GM21528 (cell line): ENCODE measurements at regions not wholly inside any gene's neighbourhood (a gene's known extent, or its start where the extent isn't known, plus 50 kb on each side); places are given as distances from the start of the nearest gene placed in this dataset.

ENCODE experiments used
- ATAC-seq: cut with Tn5 transposase; IDR thresholded peaks from one replicate; pipeline ENCODE4 v1.9.1; 2021; ENCODE audit warnings: mild to moderate bottlenecking, moderate library complexity; ENCODE audit not compliant: unreplicated experiment, low FRiP score

- no peak for ATAC-seq
Observed at GRCh38 chr1:56359056-56359455, 220.3 kb downstream of the PLPP3 start.

- no peak for ATAC-seq
Observed at GRCh38 chr1:56357927-56358690, 221.3 kb downstream of the PLPP3 start.

- no peak for ATAC-seq
Observed at GRCh38 chr1:56356376-56356990, 222.9 kb downstream of the PLPP3 start.

DNA sequence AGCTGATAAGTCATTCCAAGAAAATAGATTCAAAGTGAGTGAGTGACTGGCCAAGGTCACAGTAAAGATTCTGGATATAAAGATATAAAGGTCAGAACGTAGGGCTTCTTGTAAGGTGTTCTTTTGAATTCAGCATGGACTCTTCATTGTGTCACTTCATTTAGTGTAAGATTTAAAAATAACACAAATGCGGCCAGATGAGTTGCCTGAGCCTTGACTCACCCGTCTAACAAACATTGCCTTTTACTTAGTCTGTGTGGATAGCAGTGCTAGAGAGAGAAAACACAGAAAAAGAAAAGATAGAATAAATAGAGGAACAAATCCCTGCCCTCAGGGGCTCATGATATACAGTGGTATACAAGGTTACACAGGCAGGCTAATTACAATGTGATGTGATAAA, 223.4 kb downstream of the PLPP3 start:
- no peak for ATAC-seq

- no peak for ATAC-seq
Observed at GRCh38 chr1:56355422-56355821, 223.9 kb downstream of the PLPP3 start.

DNA sequence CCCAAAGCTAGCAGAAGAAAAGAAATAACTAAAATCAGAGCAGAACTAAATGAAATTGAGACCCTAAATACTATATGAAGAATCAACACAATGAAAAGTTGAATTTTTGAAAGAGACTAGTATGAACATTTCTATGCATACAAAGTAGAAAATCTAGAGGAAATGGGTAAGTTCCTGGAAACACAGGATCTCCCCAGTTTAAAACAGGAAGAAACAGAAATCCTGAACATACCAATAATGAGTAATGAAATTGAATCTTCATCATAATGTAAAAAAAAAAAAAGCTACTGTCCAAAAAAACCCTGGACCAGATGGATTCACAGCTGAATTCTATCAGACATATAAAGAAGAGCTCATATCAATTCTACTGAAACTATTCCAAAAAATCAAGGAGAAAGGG, 233.5 kb downstream of the PLPP3 start:
- no peak for ATAC-seq

- ATAC-seq: no peak
Observed at GRCh38 chr1:56340977-56341376, 238.4 kb downstream of the PLPP3 start.

DNA sequence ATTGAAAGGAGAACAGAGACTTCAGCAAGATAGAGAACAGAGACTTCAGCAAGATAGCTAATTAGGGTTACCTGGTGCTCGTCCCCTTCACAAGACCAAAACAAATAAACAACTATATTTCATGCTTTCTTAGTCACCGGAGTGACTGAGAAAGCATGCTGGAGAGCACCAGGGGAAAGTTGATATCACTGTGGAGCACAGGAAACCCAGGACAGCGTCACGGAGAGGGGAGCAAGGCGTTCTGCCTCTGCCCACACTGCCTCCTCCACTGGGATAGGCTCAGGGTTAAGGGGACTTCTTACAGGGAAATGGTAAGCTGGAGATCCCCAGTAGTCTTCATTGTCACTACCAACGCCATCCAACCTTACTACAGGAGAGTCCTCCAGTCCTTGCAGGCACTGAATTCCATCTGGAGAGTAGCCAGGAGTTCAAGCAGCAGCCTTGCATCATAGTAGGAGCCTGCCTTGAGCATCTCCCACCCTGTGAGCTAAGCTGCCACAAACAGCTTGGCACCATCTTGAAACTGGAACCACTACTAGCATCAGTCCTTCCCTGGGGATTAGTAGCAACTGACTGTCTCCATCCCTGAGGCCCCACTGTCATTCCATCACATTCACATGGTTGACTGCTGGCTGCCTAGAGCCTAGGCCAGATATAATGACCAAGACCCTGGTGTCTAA, 239.4 kb downstream of the PLPP3 start:
- ATAC-seq: no peak

DNA sequence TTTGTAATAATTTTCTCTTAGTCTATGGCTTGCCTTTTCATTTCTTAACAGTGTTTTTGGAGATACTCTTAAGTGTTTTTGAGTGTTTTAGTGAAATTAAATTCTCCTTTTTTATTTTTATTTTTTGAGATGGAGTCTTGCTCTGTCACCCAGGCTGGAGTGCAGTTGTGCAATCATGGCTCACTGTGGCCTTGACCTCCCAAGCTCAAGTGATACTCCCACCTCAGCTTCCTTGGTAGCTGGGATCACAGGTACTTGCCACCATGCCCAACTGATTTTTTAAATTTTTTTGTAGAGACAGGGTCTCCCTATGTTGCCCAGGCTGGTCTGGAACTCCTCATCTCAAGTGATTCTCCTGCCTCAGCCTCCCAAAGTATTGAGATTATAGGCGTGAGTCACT, 240.3 kb downstream of the PLPP3 start:
- ATAC-seq: no peak

DNA sequence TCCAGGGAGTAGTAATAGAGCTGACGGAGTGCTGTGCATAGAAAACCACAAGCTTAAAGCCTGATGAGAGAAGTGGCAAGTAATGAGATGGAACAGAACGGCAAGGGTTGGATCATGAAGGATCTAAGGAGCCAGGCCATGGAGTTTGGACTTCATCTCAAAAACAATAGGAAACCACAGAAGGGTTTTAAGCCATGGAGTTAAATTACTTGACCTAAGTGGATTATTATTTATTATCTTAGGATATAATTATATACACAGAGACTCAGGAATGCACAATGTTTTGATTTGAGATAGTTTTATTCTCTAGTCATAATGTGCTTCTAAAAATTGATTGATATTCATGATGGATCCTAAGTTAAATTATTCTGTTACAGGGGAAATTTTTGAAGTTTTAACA, 242.4 kb downstream of the PLPP3 start:
- no peak for ATAC-seq

GRCh38 chr1:56335394-56335793, 244.0 kb downstream of the PLPP3 start:
- ATAC-seq: no peak

- ATAC-seq: no peak
Observed at GRCh38 chr1:56334047-56334446, 245.3 kb downstream of the PLPP3 start.

DNA sequence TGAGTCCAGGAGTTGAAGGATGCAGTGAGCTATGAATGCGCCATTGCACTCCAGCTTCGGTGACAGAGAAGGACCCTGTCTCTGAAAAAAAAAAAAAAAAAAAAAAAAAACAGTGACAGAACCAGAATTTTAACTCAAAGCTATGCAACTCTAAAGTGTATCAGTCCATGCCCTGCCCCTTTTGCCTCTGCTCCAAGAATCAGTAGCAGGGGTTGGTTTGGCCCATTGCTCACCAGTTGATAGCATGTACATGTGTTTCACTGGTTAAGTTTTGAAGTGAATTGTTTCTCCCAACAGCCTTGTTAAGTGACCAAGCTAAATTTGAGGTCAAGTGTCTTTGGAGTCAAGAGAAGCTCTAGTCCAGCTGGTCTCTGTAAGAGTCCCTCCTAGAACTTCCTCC, 245.9 kb downstream of the PLPP3 start:
- no peak for ATAC-seq

GRCh38 chr1:56331892-56332567, 247.3 kb downstream of the PLPP3 start:
- no peak for ATAC-seq

- ATAC-seq: no peak
Observed at GRCh38 chr1:56331207-56331891, 248.0 kb downstream of the PLPP3 start.

DNA sequence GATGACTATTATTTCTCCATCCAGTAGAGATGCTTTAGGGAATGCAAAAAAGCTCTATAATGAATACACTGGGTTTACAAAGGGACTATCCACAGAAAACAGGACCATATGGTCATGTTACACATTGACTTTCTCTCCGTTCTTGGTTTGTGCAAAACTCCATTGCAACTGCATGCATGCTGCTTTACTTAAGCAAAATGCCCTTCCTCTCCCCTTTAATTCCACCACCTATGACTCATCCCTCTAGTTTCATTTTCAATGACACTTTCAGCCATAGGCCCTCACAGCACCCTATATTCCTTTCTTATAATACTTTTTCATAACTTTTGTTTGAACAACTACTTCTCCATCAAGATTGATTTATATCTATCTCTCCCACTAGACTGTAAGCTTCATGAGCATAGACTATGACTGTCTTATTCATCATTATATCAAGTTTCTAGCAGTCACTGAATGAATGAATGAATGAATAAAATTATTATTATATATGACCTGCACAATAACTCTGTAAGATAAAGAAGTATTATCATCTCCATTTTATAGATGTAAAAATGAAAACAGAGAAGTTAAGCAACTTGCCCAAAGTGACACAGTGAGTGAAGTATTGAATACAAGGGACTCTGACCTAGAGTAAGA, 248.9 kb downstream of the PLPP3 start:
- ATAC-seq: peak; percentile 84

DNA sequence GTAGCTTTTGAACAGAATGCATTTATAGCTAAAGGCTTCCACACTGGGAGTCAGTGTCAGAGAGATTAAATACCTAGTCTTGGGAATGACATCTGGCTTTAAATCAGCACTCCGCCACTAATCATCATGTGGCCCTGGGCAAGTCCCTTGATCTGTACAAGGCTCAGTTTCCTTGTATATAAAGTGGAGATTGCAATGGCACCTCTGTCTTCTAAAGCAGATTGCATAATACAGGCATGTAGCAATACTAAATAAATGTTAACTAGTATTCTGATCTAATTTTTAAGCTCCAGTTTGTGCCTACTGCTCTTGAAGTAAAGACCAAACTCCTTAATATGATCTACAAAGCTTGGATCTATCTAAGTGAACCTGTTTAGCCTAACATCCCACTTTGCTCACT, 249.4 kb downstream of the PLPP3 start:
- ATAC-seq: no peak

DNA sequence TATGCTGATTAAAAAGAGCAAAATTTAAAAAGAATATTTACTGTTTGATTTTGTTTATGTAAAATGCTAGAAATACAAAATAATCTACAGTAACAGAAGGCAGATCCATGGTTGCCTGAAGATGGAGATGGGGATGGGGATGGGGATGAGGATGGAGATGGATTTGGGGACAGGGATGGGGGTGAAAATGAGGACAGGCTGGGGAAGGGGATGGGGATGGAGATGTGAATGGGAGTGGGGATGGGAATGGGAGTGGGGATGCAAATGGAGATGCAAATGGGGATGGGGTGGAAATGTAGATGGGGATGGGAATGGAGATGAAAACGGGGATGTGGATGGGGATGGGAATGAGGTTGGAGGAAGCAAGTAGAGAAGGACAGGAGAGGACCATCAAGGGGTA, 252.2 kb downstream of the PLPP3 start:
- ATAC-seq: no peak

DNA sequence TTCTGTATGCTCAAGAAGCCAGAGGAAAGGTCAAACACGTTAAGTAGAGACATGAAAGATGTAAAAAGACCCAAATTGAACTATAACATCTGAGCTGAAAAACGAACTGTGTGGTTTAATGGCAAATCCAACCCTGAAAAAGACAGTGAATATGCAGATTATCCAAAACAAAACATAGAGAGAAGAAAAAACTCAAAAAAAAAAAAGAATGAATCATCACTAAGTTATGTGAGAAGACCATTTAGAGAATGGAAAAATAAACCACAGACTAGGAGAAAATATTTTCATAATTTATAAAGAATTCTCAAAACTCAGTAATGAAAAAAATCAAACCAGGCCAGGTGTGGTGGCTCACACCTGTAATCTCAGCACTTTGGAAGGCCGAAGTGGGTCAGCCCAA, 253.3 kb downstream of the PLPP3 start:
- ATAC-seq: no peak

DNA sequence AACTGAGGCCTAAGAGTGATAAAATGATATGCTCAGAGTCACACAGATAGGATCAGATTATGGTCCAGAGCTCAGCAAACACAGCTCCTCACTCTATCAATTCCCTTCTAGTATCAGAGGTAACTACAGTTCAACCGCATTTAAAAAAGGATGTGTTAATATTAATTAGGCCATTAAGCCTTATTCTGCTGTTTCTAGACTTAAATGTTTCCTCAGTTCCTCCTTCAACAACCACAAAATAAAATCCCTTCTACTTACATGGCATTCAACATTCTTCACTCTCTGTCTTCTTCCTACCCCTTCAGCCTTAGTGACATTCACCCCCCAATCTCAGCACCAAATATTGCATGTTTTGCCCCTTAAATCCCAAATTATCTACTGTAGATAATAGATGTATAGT, 254.9 kb downstream of the PLPP3 start:
- ATAC-seq: no peak
